ENCODE measurements at regions not wholly inside any gene's neighbourhood (a gene's known extent, or its start where the extent isn't known, plus 50 kb on each side); places are given as distances from the start of the nearest gene placed in this dataset.

GRCh38 chr10:9684186-9684585, 1333.5 kb upstream of the CELF2 start:
- H3K36me3 ChIP-seq (ENCODE audit: control insufficient read depth in 4 of 4, insufficient read depth in 3 of 4, low read depth in 1 of 4, low read length in 3 of 4): no peaks in the 10 kb centered on the region
- no peaks in the 10 kb centered on the region for H3K27me3 ChIP-seq (ENCODE audit: control insufficient read depth in 4 of 4, insufficient read depth in 4 of 4, low read length in 3 of 4)
- TF ChIP-seq TAF1 (conservative IDR thresholded peaks at IDR 0.05): no peak
- no peak for TF ChIP-seq ZBTB33 (IDR thresholded peaks at IDR 0.05)
- no peak for TF ChIP-seq CTCF (IDR thresholded peaks at IDR 0.05; ENCODE audit: low read depth, low read length, missing input control)
- TF ChIP-seq, protein P1, sequence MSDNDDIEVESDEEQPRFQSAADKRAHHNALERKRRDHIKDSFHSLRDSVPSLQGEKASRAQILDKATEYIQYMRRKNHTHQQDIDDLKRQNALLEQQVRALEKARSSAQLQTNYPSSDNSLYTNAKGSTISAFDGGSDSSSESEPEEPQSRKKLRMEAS (IDR thresholded peaks at IDR 0.05): no peak
- TF ChIP-seq HNF4A (conservative IDR thresholded peaks at IDR 0.05): no peak
- no peak for TF ChIP-seq FOXA2 (IDR thresholded peaks at IDR 0.05)
- TF ChIP-seq EGR1 (IDR thresholded peaks at IDR 0.05; ENCODE audit: low read depth in 2 of 2): no peak
- TF ChIP-seq GABPA (IDR thresholded peaks at IDR 0.05 in 1 of 2, conservative IDR thresholded peaks at IDR 0.05 in 1 of 2): no peak
- no peak for TF ChIP-seq RXRA (IDR thresholded peaks at IDR 0.05)
- no peak for TF ChIP-seq YY1 (IDR thresholded peaks at IDR 0.05)
- no peak for TF ChIP-seq JUND (IDR thresholded peaks at IDR 0.05)
- no peak for TF ChIP-seq RAD21 (IDR thresholded peaks at IDR 0.05)
- TF ChIP-seq HNF4G (IDR thresholded peaks at IDR 0.05): no peak
- no peak for TF ChIP-seq REST (IDR thresholded peaks at IDR 0.05)
- TF ChIP-seq FOXA1 (IDR thresholded peaks at IDR 0.05): no peak
- TF ChIP-seq SP1 (IDR thresholded peaks at IDR 0.05): no peak
- TF ChIP-seq NR2F2 (IDR thresholded peaks at IDR 0.05): no peak
- TF ChIP-seq, protein P2, sequence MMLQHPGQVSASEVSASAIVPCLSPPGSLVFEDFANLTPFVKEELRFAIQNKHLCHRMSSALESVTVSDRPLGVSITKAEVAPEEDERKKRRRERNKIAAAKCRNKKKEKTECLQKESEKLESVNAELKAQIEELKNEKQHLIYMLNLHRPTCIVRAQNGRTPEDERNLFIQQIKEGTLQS (IDR thresholded peaks at IDR 0.05): no peak
- H3K9me3 ChIP-seq (ENCODE audit: control insufficient read depth in 4 of 4, low read length in 3 of 4): no peaks in the 10 kb centered on the region
- WGBS: 65% methylated on average over 1 of the region's 1 CpG
- no peak for DNase-seq (ENCODE audit: low spot score)
- no peak overlapping the region for H3K4me3 ChIP-seq (ENCODE audit: low read depth in 1 of 3, low read length in 3 of 3)
- no peak overlapping the region for H3K27ac ChIP-seq (ENCODE audit: low read depth in 1 of 2, low read length in 2 of 2)
- no peaks in the 10 kb centered on the region for H3K4me1 ChIP-seq (ENCODE audit: control insufficient read depth in 4 of 4, insufficient read depth in 4 of 4, low read length in 3 of 4)
- H3K9ac ChIP-seq (ENCODE audit: low read depth in 1 of 2, low read length in 2 of 2): no peak overlapping the region
